WTC11 (cell line): ENCODE measurements at regions not wholly inside any gene's neighbourhood (a gene's known extent, or its start where the extent isn't known, plus 50 kb on each side); places are given as distances from the start of the nearest gene placed in this dataset.

Experiments used
- AFF4 ChIP-seq: sonication (generic); formaldehyde crosslinking; IDR thresholded peaks from 2 replicates; pipeline ENCODE4 v1.8.1; 2023; ENCODE audit warnings: mild to moderate bottlenecking, missing genetic modification reagents, borderline replicate concordance
- CTCF ChIP-seq: fragments of 200-600 bp; IDR thresholded peaks from 2 replicates; pipeline ENCODE4 v1.8.0; 2022; ENCODE audit warnings: antibody characterized with exemption

- no peak for TF ChIP-seq AFF4
- no peak for TF ChIP-seq CTCF
Observed at GRCh38 chr6:20008131-20008530, 171.0 kb downstream of the ID4 start.
